ENCODE measurements at regions not wholly inside any gene's neighbourhood (a gene's known extent, or its start where the extent isn't known, plus 50 kb on each side); places are given as distances from the start of the nearest gene placed in this dataset.
"Not testable (repeated sequence)": the region's sequence is repeated elsewhere in the genome, so short reads cannot be mapped to it uniquely, and the experiment has no call there.

DNA sequence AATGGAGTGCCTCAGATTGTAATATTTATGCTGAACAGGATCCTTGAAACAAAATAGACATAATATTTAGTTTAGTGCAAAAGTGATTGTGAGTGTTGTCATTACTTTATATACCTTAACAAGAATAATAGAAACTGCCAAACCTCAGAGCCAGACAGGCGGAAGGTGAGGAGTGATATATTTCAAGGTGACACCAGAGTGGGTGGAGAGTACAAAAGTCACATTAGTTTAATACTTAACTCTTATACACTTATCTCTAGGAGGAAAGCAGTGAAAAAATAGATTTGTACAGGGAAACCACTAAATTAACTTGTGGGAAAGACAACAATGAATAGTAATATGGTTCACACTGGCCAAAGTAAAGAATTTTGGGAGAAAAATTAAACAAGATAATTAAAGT, 342.8 kb upstream of the NDST4 start:
- TF ChIP-seq, protein P1, sequence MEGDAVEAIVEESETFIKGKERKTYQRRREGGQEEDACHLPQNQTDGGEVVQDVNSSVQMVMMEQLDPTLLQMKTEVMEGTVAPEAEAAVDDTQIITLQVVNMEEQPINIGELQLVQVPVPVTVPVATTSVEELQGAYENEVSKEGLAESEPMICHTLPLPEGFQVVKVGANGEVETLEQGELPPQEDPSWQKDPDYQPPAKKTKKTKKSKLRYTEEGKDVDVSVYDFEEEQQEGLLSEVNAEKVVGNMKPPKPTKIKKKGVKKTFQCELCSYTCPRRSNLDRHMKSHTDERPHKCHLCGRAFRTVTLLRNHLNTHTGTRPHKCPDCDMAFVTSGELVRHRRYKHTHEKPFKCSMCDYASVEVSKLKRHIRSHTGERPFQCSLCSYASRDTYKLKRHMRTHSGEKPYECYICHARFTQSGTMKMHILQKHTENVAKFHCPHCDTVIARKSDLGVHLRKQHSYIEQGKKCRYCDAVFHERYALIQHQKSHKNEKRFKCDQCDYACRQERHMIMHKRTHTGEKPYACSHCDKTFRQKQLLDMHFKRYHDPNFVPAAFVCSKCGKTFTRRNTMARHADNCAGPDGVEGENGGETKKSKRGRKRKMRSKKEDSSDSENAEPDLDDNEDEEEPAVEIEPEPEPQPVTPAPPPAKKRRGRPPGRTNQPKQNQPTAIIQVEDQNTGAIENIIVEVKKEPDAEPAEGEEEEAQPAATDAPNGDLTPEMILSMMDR (IDR thresholded peaks at IDR 0.05) = no peak
- Histone ChIP-seq H3K36me3 (no peaks in the 10 kb centered on the region), H3K9me3 (no peaks in the 10 kb centered on the region), H3K27ac (no peak overlapping the region), H3K4me1 (no peaks in the 10 kb centered on the region), H3K27me3 (no peaks in the 10 kb centered on the region), H3K4me3 (no peak overlapping the region)
- DNase-seq (ENCODE audit: low spot score) = no peak

DNA sequence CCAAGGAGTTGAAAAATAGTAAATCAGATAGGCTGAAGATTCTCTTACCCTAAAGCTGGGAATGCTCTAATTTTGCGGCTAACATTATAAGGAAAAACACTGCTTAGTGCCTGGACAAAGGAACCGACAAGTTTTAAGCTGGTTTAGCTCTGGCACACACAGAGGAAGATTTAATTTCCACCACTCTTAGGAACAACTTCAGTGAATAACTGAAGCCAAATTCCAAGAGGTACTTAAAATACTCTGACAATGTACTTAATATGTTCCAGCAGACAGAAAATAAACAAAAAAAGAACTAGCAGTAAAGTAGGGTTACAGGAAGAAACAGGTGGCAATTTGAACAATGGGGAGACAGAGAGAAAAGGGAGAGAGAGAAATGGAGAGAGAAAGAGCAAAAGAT, 340.8 kb upstream of the NDST4 start:
- H3K27ac ChIP-seq = no peak overlapping the region
- DNase-seq (ENCODE audit: low spot score) = no peak
- TF ChIP-seq, protein P1 (IDR thresholded peaks at IDR 0.05) = no peak
- no peaks in the 10 kb centered on the region for H3K36me3 ChIP-seq
- no peaks in the 10 kb centered on the region for H3K4me1 ChIP-seq
- H3K4me3 ChIP-seq = no peak overlapping the region
- no peaks in the 10 kb centered on the region for H3K9me3 ChIP-seq
- H3K27me3 ChIP-seq = no peaks in the 10 kb centered on the region

DNA sequence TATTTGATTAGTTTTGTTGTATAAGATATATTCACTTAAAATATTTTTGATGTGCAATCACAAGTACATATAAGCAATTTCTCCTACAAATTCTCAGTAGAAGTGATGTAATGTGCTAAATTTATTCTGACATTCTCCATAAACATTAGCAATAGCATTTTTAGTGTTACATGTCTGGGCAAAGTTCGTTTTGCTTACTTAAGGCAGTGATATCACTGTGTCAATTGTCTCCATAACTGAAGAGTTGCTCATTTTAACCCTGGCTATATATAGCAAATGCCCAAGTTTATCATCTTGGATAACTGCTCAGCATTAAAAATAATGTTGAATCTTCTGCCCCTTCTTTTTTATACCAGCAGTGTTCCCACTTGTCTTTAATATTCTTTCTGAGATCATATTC, 340.0 kb upstream of the NDST4 start:
- Histone ChIP-seq H3K27ac (no peak overlapping the region), H3K4me1 (no peaks in the 10 kb centered on the region), H3K27me3 (no peaks in the 10 kb centered on the region), H3K36me3 (no peaks in the 10 kb centered on the region), H3K4me3 (no peak overlapping the region), H3K9me3 (no peaks in the 10 kb centered on the region)
- TF ChIP-seq, protein P1 (IDR thresholded peaks at IDR 0.05) = no peak
- no peak for DNase-seq (ENCODE audit: low spot score)

DNA sequence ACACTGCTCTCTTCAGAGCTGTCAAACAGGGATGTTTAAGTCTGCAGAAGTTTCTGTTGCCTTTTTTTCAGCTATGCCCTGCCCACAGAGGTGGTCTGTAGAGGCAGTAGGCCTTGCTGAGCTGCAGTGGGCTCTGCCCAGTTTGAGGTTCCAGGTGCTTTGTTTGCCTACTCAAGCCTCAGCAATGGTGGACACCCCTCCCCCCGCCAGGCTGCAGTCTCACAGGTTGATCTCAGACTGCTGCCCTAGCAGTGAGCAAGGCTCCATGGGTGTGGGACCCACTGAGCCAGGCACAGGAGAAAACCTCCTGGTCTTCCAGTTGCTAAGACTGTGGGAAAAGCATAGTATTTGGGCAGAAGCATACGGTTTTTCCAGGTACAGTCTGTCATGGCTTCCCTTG, 338.8 kb upstream of the NDST4 start:
- H3K27ac ChIP-seq; H3K27me3 ChIP-seq; H3K4me3 ChIP-seq; DNase-seq (ENCODE audit: low spot score); H3K36me3 ChIP-seq; H3K9me3 ChIP-seq; H3K4me1 ChIP-seq: not testable (repeated sequence)

DNA sequence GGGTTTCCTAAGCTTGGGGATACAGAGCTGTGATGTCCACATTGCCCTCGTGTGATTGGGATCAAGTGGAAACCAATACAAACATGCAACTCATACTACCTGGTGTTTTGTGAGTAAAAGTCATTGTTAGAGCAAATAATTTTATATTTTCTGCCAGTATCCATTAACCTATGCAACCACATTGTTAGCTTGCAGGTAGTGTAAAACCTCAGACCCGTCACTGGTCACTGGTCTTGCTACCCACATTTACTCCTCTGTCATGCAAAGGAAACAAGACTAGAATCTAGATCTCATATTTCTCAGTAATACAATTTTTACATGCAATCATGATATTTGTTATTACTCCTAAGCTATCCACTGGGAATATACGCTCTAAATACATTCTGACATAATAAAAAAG, 324.3 kb upstream of the NDST4 start:
- Histone ChIP-seq H3K9me3 (no peaks in the 10 kb centered on the region), H3K27me3 (no peaks in the 10 kb centered on the region), H3K27ac (no peak overlapping the region), H3K4me3 (no peak overlapping the region), H3K4me1 (no peaks in the 10 kb centered on the region), H3K36me3 (no peaks in the 10 kb centered on the region)
- TF ChIP-seq, protein P1 (IDR thresholded peaks at IDR 0.05) = no peak
- no peak for DNase-seq (ENCODE audit: low spot score)

DNA sequence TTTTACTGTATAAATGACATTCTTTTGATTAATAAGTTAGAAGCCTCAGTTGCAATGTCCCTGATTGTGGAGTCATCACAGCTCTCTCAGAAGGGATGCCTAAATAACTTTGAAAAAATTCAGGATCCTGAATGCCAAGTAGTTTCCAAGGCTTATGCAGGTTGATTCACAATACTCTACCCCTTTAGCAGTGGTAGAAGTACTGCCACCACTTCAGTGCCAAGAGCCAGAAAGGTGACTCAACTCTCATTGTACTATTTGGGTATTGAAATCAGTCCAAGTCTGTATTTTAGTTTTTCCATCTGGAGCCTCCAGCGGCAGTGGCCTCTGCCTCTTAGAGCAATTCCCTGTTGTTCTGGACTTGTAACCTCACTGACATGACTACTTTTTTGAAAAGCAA, 320.1 kb upstream of the NDST4 start:
- Histone ChIP-seq H3K4me3 (no peak overlapping the region), H3K36me3 (no peaks in the 10 kb centered on the region), H3K9me3 (no peaks in the 10 kb centered on the region), H3K27ac (no peak overlapping the region), H3K27me3 (no peaks in the 10 kb centered on the region), H3K4me1 (no peaks in the 10 kb centered on the region)
- DNase-seq (ENCODE audit: low spot score) = no peak
- TF ChIP-seq, protein P1 (IDR thresholded peaks at IDR 0.05) = no peak

All from right atrium auricular region (tissue), 2 donors.